Prostate gland (tissue), 2 donors: ENCODE measurements at regions not wholly inside any gene's neighbourhood (a gene's known extent, or its start where the extent isn't known, plus 50 kb on each side); places are given as distances from the start of the nearest gene placed in this dataset.

Source experiments
- DNase-seq: peaks from one replicate; pipeline ENCODE4 v3.0.0-alpha.2; 2019; ENCODE audit warnings: low spot score
- H3K27ac ChIP-seq, 2 donors: fragments of 200-600 bp; sonication (generic); 2 replicates each; pipeline ENCODE4 v1.5.1; 2017 to 2019
- H3K27me3 ChIP-seq: fragments of 200-600 bp; sonication (generic); replicated peaks from 2 replicates; pipeline ENCODE4 v1.5.1; 2019; ENCODE audit not compliant: insufficient read depth
- H3K36me3 ChIP-seq, 2 donors: fragments of 200-600 bp; sonication (generic); 1 replicate in 1 of 2; 2 replicates in 1 of 2; pipeline versions ENCODE4 v1.5.1 to v1.8.1; 2017 to 2019
- H3K4me1 ChIP-seq: fragments of 200-600 bp; sonication (generic); replicated peaks from 2 replicates; pipeline ENCODE4 v1.5.1; 2019
- H3K4me3 ChIP-seq, 2 donors: fragments of 200-600 bp; sonication (generic); 2 replicates each; pipeline ENCODE4 v1.5.1; 2017 to 2019
- H3K9me3 ChIP-seq: fragments of 200-600 bp; sonication (generic); 2 replicates; pipeline ENCODE4 v1.5.1; 2017
- CTCF ChIP-seq, 4 experiments: fragments of 200-600 bp in 2 of 4; fragments of 450-650 bp in 2 of 4; sonication (generic) in 2 of 4; IDR thresholded peaks; 1 replicate in 3 of 4; 2 replicates in 1 of 4; pipeline ENCODE4 v1.5.1; 2016 to 2019; ENCODE audit warnings: antibody characterized with exemption in 4 of 4, mild to moderate bottlenecking in 2 of 4, moderate library complexity in 2 of 4
- POLR2A ChIP-seq: fragments of 450-650 bp; IDR thresholded peaks from one replicate; pipeline ENCODE4 v1.6.1; 2016; ENCODE audit warnings: antibody characterized with exemption, mild to moderate bottlenecking
- POLR2AphosphoS5 ChIP-seq: sonication (generic); formaldehyde crosslinking; IDR thresholded peaks from one replicate; pipeline ENCODE4 v1.6.1; 2017; ENCODE audit warnings: antibody characterized with exemption
- WGBS: methylation state at CpG from one replicate; pipeline ENCODE4 v1.1.5; 2018; 5-methylcytosine and 5-hydroxymethylcytosine counted together
- intact Hi-C: fragments of 100-400 bp; cut with DNase I; formaldehyde crosslinking; loops from one replicate; pipeline ENCODE4 v1.14.2; 2022

- Histone ChIP-seq H3K27ac (no peak overlapping the region), H3K27me3 (no peaks in the 10 kb centered on the region), H3K36me3 (no peaks in the 10 kb centered on the region), H3K9me3 (no peaks in the 10 kb centered on the region), H3K4me1 (no peaks in the 10 kb centered on the region), H3K4me3 (no peak overlapping the region)
- no peak for DNase-seq
- WGBS, result 50% methylated on average over 2 of the region's 2 CpGs
- intact Hi-C loops, result loop anchor here (10.0 kb wide), 1 partner anchor 369 kb away; no protein-coding TSS in a partner anchor
- no peak for TF ChIP-seq POLR2A
- TF ChIP-seq POLR2AphosphoS5, result no peak
- no peak for TF ChIP-seq CTCF (IDR thresholded peaks at IDR 0.05)
Measured at GRCh38 chr3:181174022-181174421, 184.5 kb upstream of the DNAJC19 start.

- no peak overlapping the region for H3K4me3 ChIP-seq
- no peaks in the 10 kb centered on the region for H3K27me3 ChIP-seq
- H3K27ac ChIP-seq, result no peak overlapping the region
- no peaks in the 10 kb centered on the region for H3K4me1 ChIP-seq
- H3K9me3 ChIP-seq, result no peaks in the 10 kb centered on the region
- WGBS, result 45% methylated on average over 5 of the region's 5 CpGs
- TF ChIP-seq POLR2AphosphoS5 (no peak), CTCF (IDR thresholded peaks at IDR 0.05) (no peak), POLR2A (no peak)
- H3K36me3 ChIP-seq, result no peaks in the 10 kb centered on the region
- DNase-seq, result no peak
- intact Hi-C loops, result loop anchor here (10.0 kb wide), 1 partner anchor 368 kb away; no protein-coding TSS in a partner anchor
Measured at GRCh38 chr3:181173227-181173626, 183.7 kb upstream of the DNAJC19 start.

- Histone ChIP-seq H3K4me3 (no peak overlapping the region), H3K27me3 (no peaks in the 10 kb centered on the region), H3K27ac (no peak overlapping the region), H3K9me3 (no peaks in the 10 kb centered on the region), H3K4me1 (no peaks in the 10 kb centered on the region), H3K36me3 (no peaks in the 10 kb centered on the region)
- no peak for DNase-seq
- intact Hi-C loops, result no loop called here
- TF ChIP-seq POLR2AphosphoS5 (no peak), CTCF (IDR thresholded peaks at IDR 0.05) (no peak), POLR2A (no peak)
Measured at GRCh38 chr3:181134873-181135272, 145.3 kb upstream of the DNAJC19 start.

- no peak for TF ChIP-seq POLR2A
- TF ChIP-seq CTCF (IDR thresholded peaks at IDR 0.05), result no peak
- no peak for TF ChIP-seq POLR2AphosphoS5
- H3K9me3 ChIP-seq, result no peaks in the 10 kb centered on the region
- DNase-seq, result no peak
- no peak overlapping the region for H3K27ac ChIP-seq
- intact Hi-C loops, result no loop called here
- H3K4me1 ChIP-seq, result no peaks in the 10 kb centered on the region
- H3K27me3 ChIP-seq, result no peaks in the 10 kb centered on the region
- H3K36me3 ChIP-seq, result no peaks in the 10 kb centered on the region
- no peak overlapping the region for H3K4me3 ChIP-seq
Measured at GRCh38 chr3:181133832-181134231, 144.3 kb upstream of the DNAJC19 start.

GRCh38 chr3:181105646-181106045 lies 116.1 kb upstream of the DNAJC19 start:
- H3K4me1 ChIP-seq, result no peaks in the 10 kb centered on the region
- WGBS, result 55% methylated on average over 3 of the region's 3 CpGs
- DNase-seq, result no peak
- TF ChIP-seq POLR2A, result no peak
- H3K27me3 ChIP-seq, result no peaks in the 10 kb centered on the region
- no peak overlapping the region for H3K4me3 ChIP-seq
- no peak overlapping the region for H3K27ac ChIP-seq
- intact Hi-C loops, result no loop called here
- H3K9me3 ChIP-seq, result no peaks in the 10 kb centered on the region
- no peaks in the 10 kb centered on the region for H3K36me3 ChIP-seq
